Epithelial cell of proximal tubule (primary cell): ENCODE measurements at regions not wholly inside any gene's neighbourhood (a gene's known extent, or its start where the extent isn't known, plus 50 kb on each side); places are given as distances from the start of the nearest gene placed in this dataset.

Source experiments
- DNase-seq: peaks from one replicate; pipeline ENCODE4 v3.0.0-alpha.2; 2011; ENCODE audit warnings: low read depth
- H3K4me3 ChIP-seq: 2 replicates; pipeline ENCODE4 v1.5.1; 2011; ENCODE audit warnings: low read depth, mild to moderate bottlenecking, low read length
- CTCF ChIP-seq: conservative IDR thresholded peaks from 2 replicates; pipeline ENCODE4 v1.5.1; 2012; ENCODE audit warnings: low read depth, mild to moderate bottlenecking, low read length

GRCh38 chr6:163942790-163943189 lies 528.3 kb downstream of the QKI start:
- no peak for DNase-seq
- TF ChIP-seq CTCF, result no peak
- no peak overlapping the region for H3K4me3 ChIP-seq

- DNase-seq, result no peak
- TF ChIP-seq CTCF, result no peak
- H3K4me3 ChIP-seq, result no peak overlapping the region
Observed at GRCh38 chr6:163941624-163941976, 527.1 kb downstream of the QKI start.

- no peak for DNase-seq
- TF ChIP-seq CTCF, result no peak
- no peak overlapping the region for H3K4me3 ChIP-seq
Observed at GRCh38 chr6:163940705-163941623, 526.4 kb downstream of the QKI start.

DNA sequence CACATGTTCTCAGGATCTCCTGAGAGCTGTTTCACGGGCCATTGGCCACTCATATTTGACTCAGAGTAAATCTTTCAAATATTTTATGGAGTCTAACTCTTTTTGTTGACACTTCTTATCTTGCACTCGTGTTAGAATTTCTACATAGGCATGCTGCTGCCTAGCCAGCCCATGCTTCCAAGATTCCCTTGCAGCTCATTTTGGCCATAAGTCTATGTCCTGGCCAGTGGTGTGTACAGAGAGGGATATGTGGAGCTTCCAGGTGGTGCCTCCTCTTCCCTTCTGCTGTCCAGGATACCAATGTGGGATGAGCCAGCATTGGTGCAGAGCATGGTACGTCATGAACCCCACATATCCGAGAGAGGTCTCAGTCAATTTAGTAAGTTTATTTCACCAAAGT lies 522.6 kb downstream of the QKI start:
- TF ChIP-seq CTCF, result no peak
- no peak for DNase-seq
- H3K4me3 ChIP-seq, result no peak overlapping the region

- no peak overlapping the region for H3K4me3 ChIP-seq
- no peak for TF ChIP-seq CTCF
- no peak for DNase-seq
Observed at GRCh38 chr6:163935158-163935762, 520.7 kb downstream of the QKI start.

GRCh38 chr6:163930012-163930411 lies 515.5 kb downstream of the QKI start:
- H3K4me3 ChIP-seq, result no peak overlapping the region
- DNase-seq, result no peak
- no peak for TF ChIP-seq CTCF

DNA sequence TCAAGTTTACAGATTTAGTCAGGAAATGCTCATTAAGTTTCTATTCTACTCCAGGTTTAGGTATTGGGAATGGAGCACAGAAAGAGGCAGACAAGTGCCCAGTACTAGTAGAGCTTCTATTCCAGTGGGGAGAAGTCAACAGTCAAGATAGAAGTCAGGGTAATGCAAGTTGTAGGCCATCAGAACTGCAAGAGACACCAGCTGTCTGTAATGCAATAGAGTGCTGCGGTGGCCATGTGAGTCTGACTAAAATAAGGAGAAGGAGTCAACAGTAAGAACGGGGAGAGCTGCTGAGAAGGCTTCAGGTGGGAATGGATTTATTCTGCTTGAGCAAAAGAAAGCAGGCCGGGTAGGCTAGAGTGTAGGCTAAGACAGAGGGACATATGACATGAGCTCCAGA lies 515.0 kb downstream of the QKI start:
- TF ChIP-seq CTCF, result no peak
- no peak overlapping the region for H3K4me3 ChIP-seq
- DNase-seq, result no peak
